PFSK-1 (cell line): ENCODE measurements at regions not wholly inside any gene's neighbourhood (a gene's known extent, or its start where the extent isn't known, plus 50 kb on each side); places are given as distances from the start of the nearest gene placed in this dataset.

Experiments used
- FOXP2 ChIP-seq: optimal IDR thresholded peaks from 2 replicates; pipeline ENCODE3; 2011; ENCODE audit warnings: borderline replicate concordance, control low read depth, inconsistent platforms; ENCODE audit not compliant: insufficient read depth; ENCODE audit errors: extremely low read length, extremely low read depth
- POLR2AphosphoS5 ChIP-seq: IDR thresholded peaks from 2 replicates; pipeline ENCODE4 v1.6.1; 2012; ENCODE audit warnings: low read depth, mild to moderate bottlenecking, control low read depth, low read length, moderate library complexity
- SIN3A ChIP-seq: IDR thresholded peaks from 2 replicates; pipeline ENCODE4 v1.6.1; 2012; ENCODE audit warnings: mild to moderate bottlenecking, low read length, moderate library complexity, borderline replicate concordance; ENCODE audit not compliant: insufficient read depth
- TAF1 ChIP-seq: IDR thresholded peaks from 2 replicates; pipeline ENCODE4 v1.6.1; 2012; ENCODE audit warnings: low read length, control low read depth, borderline replicate concordance; ENCODE audit not compliant: insufficient read depth
- TF ChIP-seq, protein P1 (sequence below), 2 experiments: IDR thresholded peaks; 2 replicates each; pipeline versions ENCODE4 v1.6.1 to v1.8.0; 2011 to 2012; ENCODE audit warnings: low read depth in 2 of 2, low read length in 2 of 2, control low read depth in 1 of 2, inconsistent platforms in 1 of 2, mild to moderate bottlenecking in 1 of 2, moderate library complexity in 1 of 2; ENCODE audit not compliant: insufficient read depth in 1 of 2

DNA sequence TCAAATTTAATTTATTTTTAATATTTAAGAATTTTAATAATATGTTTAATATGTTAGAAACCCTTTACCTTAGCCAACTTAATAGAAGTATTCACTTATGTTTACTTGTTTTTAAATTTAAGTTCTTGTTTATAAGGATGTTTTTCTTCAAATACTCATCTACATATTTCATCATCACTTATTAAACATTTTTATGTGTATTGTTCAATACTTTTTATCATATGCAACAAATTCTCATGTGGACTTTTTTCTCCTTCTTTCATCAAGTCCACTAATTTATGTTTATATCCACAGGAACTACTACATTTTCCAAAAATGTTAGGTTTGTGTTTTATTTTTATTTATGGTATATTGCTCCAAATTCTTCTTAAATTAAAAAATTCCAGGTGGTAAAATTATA, 2113.1 kb upstream of the RAG2 start:
- no peak for TF ChIP-seq TAF1

DNA sequence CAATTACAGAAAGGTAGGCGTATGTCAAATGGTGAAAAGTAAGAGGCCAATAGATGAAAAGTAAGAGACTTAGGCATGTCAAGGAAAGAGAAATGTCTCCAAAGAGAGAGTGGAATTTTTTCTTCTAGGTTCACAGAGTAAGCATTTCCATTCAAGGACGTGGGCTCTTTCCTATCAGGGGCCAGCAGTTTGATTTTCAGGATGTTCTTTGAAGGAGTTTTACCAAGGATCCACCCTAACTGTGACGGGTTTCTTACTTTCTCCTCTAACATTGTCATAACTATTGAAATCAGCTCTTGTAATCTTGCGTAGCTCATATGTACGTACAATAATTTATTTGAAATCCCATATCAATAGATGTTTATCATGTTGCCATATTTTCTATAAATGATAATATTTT, 2112.2 kb upstream of the RAG2 start:
- TF ChIP-seq FOXP2 (no peak), TAF1 (no peak), POLR2AphosphoS5 (no peak), SIN3A (no peak)
- TF ChIP-seq, protein P1, sequence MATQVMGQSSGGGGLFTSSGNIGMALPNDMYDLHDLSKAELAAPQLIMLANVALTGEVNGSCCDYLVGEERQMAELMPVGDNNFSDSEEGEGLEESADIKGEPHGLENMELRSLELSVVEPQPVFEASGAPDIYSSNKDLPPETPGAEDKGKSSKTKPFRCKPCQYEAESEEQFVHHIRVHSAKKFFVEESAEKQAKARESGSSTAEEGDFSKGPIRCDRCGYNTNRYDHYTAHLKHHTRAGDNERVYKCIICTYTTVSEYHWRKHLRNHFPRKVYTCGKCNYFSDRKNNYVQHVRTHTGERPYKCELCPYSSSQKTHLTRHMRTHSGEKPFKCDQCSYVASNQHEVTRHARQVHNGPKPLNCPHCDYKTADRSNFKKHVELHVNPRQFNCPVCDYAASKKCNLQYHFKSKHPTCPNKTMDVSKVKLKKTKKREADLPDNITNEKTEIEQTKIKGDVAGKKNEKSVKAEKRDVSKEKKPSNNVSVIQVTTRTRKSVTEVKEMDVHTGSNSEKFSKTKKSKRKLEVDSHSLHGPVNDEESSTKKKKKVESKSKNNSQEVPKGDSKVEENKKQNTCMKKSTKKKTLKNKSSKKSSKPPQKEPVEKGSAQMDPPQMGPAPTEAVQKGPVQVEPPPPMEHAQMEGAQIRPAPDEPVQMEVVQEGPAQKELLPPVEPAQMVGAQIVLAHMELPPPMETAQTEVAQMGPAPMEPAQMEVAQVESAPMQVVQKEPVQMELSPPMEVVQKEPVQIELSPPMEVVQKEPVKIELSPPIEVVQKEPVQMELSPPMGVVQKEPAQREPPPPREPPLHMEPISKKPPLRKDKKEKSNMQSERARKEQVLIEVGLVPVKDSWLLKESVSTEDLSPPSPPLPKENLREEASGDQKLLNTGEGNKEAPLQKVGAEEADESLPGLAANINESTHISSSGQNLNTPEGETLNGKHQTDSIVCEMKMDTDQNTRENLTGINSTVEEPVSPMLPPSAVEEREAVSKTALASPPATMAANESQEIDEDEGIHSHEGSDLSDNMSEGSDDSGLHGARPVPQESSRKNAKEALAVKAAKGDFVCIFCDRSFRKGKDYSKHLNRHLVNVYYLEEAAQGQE (IDR thresholded peaks at IDR 0.05; ENCODE audit: insufficient read depth in 1 of 2, low read depth in 2 of 2, low read length in 2 of 2), result no peak

DNA sequence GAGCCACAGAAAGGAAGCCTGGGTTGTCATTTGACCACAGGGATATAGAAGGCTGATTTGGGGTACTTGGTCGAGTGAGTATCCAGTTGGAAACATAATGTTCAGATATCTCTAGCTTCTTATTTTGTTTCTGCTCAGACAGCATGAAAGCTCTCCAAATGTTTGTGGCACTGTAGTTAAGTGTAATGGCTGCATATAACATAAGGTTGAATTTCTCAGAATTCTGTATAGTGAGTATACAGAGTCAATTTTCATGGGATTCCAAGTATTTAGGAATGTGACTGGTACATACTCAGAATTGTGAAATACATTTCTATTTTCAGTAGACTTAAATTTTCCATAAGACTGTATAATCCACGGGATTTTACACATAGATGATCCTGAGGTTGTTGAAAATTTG, 2102.1 kb upstream of the RAG2 start:
- TF ChIP-seq, protein P1 (IDR thresholded peaks at IDR 0.05; ENCODE audit: insufficient read depth in 1 of 2, low read depth in 2 of 2, low read length in 2 of 2), result no peak
- TF ChIP-seq SIN3A (no peak), POLR2AphosphoS5 (no peak), TAF1 (no peak), FOXP2 (no peak)

DNA sequence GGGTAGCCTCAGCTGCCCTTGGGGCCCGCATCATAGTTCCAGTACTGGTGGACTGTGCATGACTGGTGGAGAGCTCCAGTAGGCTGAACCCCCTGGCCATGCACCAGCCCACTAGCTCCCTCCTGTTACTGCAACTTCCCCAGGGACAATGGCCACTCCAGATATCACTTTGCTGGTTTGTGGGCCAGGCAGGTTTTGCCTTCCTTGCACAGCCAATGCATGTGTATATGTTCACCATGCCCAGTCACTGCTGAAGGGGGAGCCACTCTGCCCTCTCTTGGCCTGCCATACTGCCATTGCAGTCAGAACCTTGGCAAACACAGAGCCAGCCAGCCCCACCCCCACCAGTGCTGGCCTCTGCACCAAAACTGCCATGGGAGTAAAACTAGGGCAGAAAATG, 2095.3 kb upstream of the RAG2 start:
- TF ChIP-seq, protein P1 (IDR thresholded peaks at IDR 0.05; ENCODE audit: insufficient read depth in 1 of 2, low read depth in 2 of 2, low read length in 2 of 2), result no peak
- TF ChIP-seq FOXP2, result no peak
- no peak for TF ChIP-seq TAF1

DNA sequence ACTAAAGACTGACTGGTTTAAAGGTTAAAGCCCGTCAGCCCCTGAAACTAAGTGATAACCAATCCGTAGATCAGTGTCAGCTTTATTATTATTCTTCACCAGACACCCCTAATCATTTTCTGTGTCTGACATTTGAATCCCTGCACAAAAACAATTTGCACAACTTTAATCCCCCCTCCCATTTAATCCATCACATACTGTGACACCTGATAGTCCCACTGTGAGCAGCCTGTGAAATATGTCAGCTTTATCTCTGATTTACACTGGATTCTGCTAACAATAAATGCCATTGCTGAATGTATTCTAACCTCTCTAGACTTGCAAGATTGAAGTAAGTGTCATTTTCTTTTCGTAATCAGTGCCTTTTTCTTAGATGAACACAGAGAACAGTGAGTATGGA, 2089.0 kb upstream of the RAG2 start:
- TF ChIP-seq SIN3A (no peak), FOXP2 (no peak), TAF1 (no peak), POLR2AphosphoS5 (no peak)
- TF ChIP-seq, protein P1 (IDR thresholded peaks at IDR 0.05; ENCODE audit: insufficient read depth in 1 of 2, low read depth in 2 of 2, low read length in 2 of 2), result no peak

DNA sequence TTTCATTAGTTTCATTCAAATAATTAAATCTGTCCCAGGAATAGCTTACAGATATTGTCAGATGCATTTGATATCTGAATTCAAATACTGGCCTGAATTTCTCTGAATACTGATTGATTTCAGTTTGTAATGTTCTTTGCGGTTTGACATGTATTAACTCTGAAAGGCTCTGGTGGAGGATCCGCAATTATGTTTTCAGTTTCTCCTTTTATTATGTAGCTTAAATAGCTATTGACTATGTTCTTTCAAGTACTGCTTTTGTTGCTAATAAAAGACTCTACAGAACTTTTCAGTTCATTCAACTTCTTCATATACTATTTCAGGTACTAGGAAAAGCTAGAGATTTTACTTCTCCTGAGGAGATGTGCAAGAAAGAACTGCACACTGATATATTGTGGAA, 2085.4 kb upstream of the RAG2 start:
- TF ChIP-seq, protein P1 (IDR thresholded peaks at IDR 0.05; ENCODE audit: insufficient read depth in 1 of 2, low read depth in 2 of 2, low read length in 2 of 2), result no peak
